GM19397 (cell line): ENCODE measurements at regions not wholly inside any gene's neighbourhood (a gene's known extent, or its start where the extent isn't known, plus 50 kb on each side); places are given as distances from the start of the nearest gene placed in this dataset.

Experiments used
- ATAC-seq: cut with Tn5 transposase; IDR thresholded peaks from one replicate; pipeline ENCODE4 v1.9.1; 2021; ENCODE audit warnings: mild to moderate bottlenecking, moderate library complexity; ENCODE audit not compliant: unreplicated experiment

DNA sequence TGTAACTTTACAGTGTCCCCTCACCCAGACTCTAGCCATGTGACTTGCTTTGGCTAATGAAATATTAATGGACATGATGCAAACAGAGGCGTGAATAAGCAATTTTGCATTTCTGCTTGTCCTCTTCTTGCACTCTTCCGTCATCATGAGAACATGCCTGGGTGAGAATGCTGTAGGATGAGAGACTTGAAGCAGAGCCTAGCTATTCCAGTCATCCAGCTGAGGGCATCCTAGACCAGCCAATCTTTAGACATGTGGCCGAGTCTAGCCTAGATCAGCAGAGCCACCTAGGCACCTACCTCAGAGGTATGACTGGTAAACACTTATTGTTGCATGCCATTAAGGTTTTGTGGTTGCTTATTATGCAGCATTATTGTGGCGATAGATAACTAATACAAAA is 450.5 kb upstream of the AZI2 start:
- ATAC-seq, result no peak

DNA sequence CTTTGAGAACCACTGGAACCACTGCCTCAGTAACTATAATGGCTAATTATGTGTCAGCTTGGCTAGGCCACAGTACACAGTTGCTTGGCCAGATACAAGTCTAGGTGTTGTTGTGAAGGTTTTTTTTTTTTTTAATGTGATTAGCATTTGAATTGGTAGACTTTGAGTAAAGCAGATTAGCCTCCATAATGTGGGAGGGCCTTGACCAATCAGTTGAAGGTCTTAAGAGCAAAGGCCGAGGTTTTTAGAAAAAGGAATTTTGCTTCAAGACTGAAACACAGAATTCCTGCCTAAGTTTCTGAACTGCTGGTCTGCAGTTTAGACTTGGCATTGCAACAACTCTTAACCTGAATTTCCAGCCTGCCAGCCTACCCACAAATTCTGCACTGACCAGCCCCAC is 451.6 kb upstream of the AZI2 start:
- no peak for ATAC-seq

DNA sequence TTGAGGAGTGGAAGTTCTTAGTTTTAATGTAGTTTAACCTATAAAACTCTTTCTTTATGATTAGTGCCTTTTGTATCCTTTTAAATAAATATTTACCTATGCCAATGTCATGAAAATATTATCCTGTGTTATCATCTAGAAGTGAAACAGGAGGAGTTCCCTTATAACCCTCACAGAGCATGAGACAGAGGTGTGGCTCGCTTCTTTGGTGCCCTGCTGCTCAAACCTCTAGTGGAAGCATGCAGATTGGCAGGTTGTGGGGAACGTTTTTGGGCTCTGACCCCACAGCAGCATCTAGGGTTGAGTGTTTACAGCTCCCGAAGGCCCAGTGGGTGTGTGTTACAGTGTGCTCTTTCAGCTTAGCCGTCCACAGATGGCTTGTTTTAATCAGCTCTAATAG is 459.4 kb upstream of the AZI2 start:
- ATAC-seq, result no peak

DNA sequence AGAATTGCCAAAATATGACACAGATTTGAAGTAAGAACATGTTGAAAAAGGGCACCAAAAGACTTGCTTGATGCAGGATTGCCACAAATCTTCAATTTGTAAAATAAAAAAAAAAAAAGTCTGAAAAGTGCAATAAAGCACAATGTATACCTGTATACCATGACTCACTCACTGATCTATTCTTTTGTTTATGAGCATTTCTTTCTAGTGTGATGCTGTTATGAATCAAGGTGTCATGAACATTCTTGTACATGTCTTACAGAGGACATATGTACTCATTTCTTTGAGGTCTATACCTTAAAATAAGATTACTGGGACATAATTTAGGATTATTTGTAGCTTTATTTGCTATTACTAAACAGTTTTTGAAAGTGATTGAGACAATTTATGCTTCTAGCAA is 464.9 kb upstream of the RBMS3 start:
- ATAC-seq, result no peak

DNA sequence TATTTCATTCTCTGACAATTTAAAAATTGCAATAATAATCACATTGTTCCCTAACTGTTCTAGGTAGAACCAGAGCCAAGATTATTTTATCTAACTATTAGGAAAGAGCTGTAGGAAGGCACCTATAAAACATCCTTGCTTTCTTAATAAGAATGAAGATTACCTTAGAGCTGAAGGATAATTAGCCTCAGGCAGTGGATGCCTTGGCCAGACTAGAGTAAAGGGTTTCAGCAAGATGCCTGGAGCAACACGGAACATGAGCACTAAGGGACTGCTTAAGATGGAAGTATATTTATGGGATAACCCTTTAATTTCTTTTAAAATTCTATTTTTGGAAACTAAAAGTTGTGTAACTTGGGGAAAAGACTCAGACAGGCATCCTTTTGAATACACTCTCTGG is 456.6 kb upstream of the RBMS3 start:
- ATAC-seq, result no peak

DNA sequence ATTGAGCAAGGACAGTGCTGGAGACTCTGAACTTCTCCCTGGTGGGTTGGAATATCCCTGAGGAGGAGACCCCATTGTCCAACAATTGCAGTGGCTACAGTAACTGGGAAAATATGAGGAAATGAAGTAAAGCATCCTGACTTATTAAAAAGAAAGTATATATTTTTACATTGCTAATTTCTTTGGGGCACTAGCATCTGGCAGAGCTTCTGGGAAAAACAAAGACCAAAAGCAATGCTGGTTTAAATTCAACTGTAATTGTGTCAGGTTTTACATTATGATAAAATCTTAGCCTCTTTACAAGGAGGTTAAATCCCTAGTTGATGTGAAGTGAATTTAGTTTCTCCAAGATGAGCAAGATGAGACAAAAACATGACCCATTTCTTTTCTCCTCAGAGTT is 454.0 kb upstream of the RBMS3 start:
- ATAC-seq, result no peak

DNA sequence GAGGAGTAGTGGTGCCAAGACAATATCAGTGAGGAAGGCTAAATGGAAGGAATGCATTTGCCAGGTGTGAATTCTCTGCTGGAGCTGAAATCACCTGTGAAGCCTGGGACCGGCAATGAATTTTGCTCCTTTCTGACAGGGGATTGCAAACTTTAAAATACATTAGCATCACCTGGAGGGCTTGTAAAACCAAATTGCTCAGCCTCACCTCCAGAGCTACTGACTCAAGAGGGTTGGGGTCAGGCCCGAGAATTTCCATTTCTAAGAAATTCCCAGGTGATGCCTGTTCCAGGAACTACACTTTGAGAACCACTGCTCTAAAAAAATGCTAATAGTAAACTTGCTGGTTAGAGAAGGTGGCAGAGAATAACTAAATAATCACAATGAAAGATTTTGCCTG is 445.6 kb upstream of the RBMS3 start:
- ATAC-seq, result no peak

DNA sequence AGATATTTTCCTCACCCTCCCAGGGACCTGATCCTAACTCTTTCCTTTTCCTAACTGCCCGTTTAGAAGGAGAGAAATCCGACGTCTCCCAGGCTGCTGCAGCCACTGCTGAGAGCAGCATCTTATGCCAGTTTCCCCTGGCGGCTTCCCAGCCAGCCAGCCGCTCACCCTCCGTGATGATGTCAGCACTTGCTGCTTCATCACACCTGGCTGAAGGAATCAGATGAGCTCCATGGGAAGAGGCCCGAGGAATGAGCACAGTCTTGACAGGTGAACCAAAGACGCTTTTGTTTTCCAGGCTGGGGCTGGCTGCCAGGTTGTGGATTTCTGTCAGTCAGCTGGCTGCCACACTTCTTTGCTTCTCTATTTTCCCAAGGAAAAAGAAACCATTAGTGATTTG is 445.1 kb upstream of the RBMS3 start:
- no peak for ATAC-seq

DNA sequence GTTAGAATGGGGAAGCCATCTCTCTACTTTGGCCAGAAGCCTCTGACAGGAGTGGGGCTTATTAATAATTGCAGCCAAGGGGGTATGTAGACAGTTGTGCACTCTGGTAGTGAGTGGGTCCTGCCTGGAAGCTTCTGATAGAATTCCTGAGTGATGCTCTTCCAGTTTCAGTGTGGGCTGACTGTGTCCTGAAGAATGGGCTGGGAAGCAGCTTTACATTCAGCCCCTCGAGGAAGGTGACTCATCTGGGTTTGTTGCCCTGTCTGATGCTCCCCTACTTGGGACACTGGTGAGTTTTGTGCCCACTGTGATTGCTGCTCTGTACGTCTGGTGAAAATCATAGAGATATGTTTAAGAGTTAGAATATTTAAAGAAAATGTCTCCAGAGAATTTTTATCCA is 444.7 kb upstream of the RBMS3 start:
- ATAC-seq, result no peak

DNA sequence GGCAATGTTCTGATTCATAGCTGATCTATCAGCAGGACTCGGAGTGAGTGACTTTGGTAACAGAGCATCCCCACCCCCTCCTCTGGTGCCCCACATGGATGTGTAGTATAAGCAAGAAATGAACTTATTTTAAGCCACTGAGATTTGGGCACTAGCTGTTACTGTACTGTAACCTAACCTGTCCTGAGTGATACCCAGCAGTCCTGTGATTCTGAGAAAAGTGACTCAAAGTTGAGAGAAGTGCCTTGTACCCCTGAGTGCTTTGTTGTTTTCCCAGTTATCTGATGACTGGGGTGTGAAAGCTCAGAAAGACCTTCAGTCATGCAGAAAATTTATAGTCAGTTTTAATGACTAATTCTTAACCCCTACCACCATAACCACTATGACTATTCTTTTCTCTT is 439.9 kb upstream of the RBMS3 start:
- ATAC-seq, result peak; percentile 59

DNA sequence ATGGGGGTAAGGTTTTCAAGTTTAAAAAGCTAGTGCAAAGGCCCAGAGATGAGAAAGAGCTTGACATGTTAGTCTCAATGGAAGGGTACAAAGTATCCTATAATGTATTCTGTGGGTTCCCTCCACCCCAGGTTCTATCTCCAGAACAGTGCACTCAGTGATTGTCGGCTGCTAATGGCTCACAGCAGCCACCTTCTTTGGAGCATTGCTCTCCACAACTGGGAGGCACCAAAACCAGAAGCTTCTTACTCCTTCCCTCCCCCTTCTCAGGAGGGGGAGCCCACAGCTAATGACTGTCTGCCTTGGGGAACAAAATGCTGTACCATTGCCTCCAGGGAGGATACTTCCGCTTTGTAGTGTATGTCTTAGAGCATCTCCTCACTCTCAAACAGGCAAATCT is 439.4 kb upstream of the RBMS3 start:
- ATAC-seq, result no peak

DNA sequence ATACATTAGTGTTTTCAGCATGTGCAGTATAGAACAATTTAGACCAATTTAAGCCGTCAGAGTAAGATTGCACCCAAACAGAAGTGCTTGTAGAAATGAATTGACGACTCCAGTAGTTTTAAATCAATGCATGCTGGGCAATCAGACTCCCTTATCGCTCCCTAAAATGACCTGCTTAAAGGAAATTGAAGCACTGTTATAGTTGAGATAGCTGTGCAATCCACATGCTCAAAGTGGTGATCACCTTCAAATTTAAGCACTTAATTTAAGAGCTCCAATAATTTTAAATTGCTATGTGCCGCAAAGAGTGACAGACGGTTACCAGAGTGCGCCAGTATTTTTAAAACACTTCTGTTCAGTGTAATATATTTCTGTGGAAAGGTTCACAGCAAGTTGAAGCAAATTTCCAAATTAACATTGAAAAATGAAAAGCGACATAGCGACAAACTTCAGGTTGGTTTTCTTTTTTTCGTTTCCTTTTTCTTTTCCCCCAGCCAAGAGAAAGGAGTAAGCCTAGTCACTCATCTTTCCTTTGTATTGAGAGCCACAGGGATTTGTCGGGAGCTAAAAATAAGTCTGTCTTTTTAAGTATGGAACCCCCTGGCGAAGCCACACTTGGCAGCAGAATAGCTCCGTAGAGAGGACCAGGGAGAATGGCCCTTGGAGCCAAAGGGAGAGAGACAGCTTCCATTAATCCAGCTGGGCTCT is 436.4 kb upstream of the RBMS3 start:
- ATAC-seq, result no peak

DNA sequence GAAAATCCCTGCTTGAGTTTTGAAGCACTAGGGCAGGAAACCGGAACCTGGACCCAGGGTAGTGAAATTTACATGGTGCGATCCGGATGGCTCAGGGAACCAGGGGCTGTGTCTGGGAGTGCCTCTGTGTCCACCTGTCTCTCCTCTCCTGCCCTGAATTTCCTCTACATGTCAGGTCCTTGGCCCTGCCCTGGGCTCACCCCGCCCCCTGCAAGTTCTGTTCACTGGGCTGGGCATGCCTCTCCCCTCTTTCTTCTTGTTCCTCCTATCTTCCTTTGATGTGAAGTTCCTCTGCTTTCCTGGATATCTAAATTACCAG is 435.9 kb upstream of the RBMS3 start:
- ATAC-seq, result no peak

DNA sequence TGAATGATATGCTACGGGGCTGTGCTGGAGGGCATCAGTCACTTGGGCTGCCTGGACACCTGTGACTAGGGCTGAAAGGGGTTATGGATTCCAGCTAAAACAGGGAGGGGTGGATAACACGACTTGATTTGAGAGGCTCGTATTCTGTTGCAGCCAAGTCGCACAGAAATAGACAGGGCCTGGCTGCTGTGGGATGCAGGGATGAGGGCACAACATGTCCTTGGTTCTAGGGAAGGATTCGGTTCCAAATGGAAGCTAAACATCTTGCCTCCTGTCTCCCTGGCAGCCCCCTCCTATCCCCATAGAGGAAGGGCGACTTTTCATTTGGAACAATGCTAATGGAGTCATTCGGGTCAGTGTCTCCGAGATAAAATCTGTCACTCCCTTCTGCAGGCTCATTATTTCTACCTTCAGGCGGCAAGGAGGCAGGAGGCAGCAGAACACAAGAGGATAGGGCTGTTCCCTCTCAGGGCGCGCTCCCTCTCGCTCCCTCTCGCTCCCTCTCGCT is 433.8 kb upstream of the RBMS3 start:
- ATAC-seq, result no peak

DNA sequence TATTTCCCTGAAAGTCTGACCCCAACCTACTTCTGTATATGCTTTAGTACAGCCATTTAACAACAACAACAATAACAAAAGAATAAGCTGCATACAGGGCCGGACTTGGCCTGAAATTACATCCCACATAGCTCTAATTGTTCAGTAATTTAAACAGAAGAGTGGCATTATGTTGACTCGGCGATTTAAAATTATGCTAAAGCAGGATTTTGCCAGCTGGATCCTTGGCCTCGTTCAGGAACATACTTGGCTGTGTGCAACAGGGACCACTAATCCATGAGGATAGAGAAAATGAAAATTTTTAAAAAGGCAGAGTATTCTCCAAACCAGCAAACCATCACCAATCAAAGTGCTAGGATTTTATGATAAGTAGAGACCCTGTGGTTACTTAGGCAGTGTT is 433.1 kb upstream of the RBMS3 start:
- ATAC-seq, result no peak

DNA sequence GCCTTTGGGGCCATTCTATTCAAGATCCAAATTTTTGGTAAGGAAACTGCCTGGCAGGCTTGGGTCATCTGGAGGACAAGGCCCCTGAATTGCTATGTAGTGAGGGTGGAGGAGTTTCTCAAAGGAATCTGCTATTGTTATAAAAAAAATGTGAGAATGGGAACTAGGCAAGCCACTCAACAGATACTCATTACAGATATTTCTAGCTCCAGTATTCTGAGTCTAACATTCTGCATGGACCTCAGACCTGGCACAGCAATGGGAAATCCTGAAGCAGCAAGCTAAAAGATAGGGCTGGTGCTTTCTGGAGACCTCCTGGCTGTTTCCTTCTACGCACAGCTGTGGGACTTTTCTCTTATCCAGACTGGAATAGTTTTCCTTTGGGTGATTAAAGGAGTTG is 430.7 kb upstream of the RBMS3 start:
- ATAC-seq, result no peak

DNA sequence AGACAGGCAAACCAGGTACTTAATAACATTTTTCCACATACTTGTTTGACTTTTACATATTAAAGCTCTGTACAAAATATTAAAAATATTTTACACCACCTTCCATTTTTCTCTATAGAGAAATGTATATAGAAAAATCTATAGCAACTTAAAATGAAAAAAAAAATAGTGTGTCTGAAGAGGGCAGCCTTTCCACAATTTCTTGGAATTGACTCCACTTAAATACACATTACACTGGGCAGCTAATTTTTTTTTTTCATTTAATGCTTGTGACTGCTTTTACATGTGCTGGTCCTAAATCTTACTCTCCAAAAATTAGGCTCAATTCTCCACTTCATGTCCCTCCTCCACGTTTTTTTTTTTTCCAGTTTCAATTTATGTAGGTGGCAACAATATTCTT is 427.0 kb upstream of the RBMS3 start:
- no peak for ATAC-seq

DNA sequence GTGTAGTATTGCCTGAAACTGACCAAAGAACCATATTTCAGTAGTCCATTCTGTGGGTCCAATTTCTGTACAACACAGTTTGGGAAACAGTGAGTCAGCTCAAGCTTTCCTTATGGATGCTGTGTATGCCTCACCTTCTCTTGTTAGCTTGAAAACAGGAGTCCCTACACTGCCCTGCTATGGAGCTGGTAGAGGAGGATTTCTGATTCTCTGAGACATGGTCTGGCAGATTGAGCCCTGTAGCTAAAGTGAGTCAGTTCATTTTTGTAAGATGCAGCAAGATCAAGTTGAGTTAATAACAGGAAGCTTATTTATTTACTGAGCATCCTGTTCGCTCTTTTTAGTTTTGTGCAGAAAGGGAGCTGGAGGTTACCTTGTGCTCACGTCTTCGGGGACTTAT is 424.1 kb upstream of the RBMS3 start:
- no peak for ATAC-seq

DNA sequence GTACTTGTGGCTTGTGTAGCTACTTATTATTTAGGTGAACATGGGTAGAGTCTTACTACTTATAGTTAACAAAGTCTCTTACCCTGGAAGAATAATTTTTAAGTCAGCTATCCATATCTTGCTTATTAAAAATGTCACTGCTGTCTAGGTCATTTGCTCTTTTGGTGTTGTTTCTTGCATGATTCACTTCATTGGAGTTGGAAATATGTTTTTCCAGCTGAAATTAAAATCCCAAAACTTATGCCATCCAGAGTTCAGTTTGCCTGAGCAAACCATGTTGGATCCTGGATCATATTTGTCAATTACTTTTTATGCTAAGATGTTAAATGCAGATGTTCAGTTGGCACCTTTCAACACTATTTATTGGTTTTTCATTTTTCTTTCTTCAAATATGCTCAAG is 421.0 kb upstream of the RBMS3 start:
- no peak for ATAC-seq

DNA sequence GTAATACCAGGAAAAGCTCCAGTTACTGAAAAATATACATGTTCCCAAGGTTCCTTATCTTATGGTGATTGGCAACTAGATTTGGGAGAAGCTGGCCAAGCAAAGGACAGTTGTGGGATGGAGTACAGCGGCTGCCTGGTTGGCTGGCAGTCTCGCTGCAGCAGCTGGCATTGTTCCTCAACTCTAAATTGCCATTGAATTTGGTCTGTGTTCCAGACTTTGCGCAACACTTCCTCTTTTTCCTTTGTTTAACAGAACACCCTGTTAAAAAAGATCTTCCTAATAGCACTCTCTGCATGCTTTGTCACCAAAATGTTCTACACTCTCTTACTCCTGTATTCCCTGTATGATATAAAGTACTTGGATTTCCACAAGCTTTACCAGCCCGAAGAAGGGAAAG is 420.6 kb upstream of the RBMS3 start:
- ATAC-seq, result no peak

DNA sequence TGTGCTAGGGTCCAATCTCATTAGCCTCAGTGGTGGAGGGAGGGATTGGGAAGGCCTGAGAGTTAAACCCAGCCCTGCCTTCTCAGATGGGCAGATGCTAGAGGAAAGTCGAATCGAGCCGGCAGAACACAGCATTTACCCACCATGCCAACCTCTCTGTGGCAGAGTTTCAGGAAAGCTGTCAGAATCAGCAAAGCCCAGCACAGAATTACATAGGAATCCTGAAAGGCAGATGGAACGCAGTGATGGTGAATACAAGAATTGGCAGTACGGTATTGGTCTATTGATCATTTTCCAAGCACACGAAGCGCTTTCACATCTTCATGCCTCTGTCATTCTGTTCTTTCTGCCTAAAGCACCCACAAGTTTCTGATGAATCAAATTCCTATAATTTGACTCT is 417.7 kb upstream of the RBMS3 start:
- ATAC-seq, result no peak

DNA sequence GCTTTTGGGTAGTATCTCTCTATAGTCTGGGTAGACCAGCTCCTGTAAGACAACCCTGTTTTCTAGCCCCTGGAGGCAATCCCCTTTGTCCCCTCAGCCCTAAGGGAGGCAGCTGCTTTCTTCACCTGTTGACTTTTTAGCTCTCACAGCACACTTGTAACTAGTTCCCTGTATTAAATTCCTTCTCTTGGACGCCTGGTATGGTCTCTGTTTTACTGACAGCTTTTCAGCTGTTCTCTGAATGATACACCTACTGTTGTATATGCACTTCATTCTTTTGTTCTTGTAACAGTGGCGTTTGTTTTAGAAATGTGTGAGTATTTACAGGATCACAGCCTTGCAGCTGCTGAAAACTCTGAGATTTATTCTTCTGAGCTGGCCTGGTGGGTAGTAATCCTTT is 413.0 kb upstream of the RBMS3 start:
- no peak for ATAC-seq

DNA sequence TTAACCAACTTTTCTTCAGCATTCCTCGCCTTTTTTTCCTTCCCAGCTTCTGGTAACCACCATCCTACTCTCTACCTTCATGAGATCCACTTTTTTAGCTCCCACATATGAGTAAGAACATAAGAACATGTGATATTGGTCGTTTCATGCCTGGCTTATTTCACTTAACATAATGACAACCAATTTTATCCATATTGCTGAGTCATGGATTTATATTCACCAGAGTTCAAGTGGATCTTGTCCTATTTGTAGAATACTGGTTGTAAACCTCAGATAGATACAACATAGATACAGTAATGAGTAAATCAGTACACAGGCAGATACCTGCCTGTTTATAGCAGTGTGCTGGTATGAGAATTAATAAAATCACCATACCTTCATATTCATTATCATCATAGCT is 412.0 kb upstream of the RBMS3 start:
- no peak for ATAC-seq

DNA sequence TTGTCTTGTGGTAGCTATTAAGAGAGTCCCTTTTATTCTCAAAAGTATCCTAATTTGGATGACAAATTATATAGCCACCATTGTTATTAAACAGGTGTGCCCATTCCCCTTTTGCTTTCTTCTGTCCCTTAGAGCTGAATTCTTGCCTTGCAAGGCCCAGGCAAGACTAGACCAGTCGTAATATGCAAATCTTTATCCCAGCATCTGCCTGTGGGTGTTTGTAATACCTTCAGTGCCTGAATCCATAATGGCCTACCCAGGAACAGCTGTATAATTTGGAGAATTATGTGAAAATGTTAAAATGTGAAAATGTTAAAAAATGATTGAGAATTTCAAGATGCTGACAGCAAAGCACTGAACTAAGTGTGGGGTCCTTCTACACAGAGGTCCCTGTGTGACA is 403.0 kb upstream of the RBMS3 start:
- no peak for ATAC-seq
